Upper lobe of left lung (tissue), 6 donors: ENCODE measurements at regions not wholly inside any gene's neighbourhood (a gene's known extent, or its start where the extent isn't known, plus 50 kb on each side); places are given as distances from the start of the nearest gene placed in this dataset.

Source experiments
- ATAC-seq, 2 donors: fragments of 200-7000 bp; cut with Tn5 transposase; one replicate each; pipeline ENCODE4 v1.9.1; 2022; ENCODE audit warnings: mild to moderate bottlenecking in 2 of 2, moderate library complexity in 2 of 2; ENCODE audit not compliant: low FRiP score in 2 of 2
- DNase-seq, 2 donors: peaks; one replicate each; pipeline ENCODE4 v3.0.0-alpha.2; 2019 to 2020
- H3K27ac ChIP-seq, 4 donors: fragments of 200-600 bp; sonication (generic); one replicate each; pipeline ENCODE4 v1.5.1; 2016 to 2019
- H3K27me3 ChIP-seq, 4 donors: fragments of 200-600 bp; sonication (generic); one replicate each; pipeline ENCODE4 v1.5.1; 2017 to 2019
- H3K36me3 ChIP-seq, 4 donors: fragments of 200-600 bp; sonication (generic); one replicate each; pipeline ENCODE4 v1.5.1; 2016 to 2019
- H3K4me1 ChIP-seq, 4 donors: fragments of 200-600 bp; sonication (generic); one replicate each; pipeline ENCODE4 v1.5.1; 2018 to 2019
- H3K4me3 ChIP-seq, 4 donors: fragments of 200-600 bp; sonication (generic); one replicate each; pipeline ENCODE4 v1.5.1; 2017 to 2019; ENCODE audit warnings: mild to moderate bottlenecking in 2 of 4, moderate library complexity in 1 of 4
- H3K9me3 ChIP-seq, 4 donors: fragments of 200-600 bp; sonication (generic); one replicate each; pipeline ENCODE4 v1.5.1; 2018 to 2019
- CTCF ChIP-seq, 6 experiments: fragments of 450-650 bp in 4 of 6; fragments of 200-600 bp in 2 of 6; sonication (generic) in 2 of 6; IDR thresholded peaks; one replicate each; pipeline ENCODE4 v1.5.1; 2016 to 2019; ENCODE audit warnings: antibody characterized with exemption in 6 of 6
- EP300 ChIP-seq, 4 donors: sonication (generic); formaldehyde crosslinking; IDR thresholded peaks; one replicate each; pipeline ENCODE4 v1.5.1; 2017; ENCODE audit warnings: antibody characterized with exemption in 4 of 4, control low read depth in 2 of 4
- POLR2A ChIP-seq, 4 donors: fragments of 450-650 bp; IDR thresholded peaks; one replicate each; pipeline ENCODE4 v1.5.1; 2016 to 2017; ENCODE audit warnings: antibody characterized with exemption in 4 of 4, mild to moderate bottlenecking in 2 of 4
- POLR2AphosphoS5 ChIP-seq, 2 donors: sonication (generic); formaldehyde crosslinking; IDR thresholded peaks; one replicate each; pipeline ENCODE4 v1.5.1; 2017; ENCODE audit warnings: antibody characterized with exemption in 2 of 2
- WGBS, 2 donors: methylation state at CpG; one replicate each; pipeline ENCODE4 v1.1.5; 2017 to 2018; 5-methylcytosine and 5-hydroxymethylcytosine counted together
- donor health status: DM: no; HTN: no; CAD: no; lungs with moderate emphysema.
- donor health status: DM: no; HTN: yes; CAD: no; lungs with severe emphysema.

DNA sequence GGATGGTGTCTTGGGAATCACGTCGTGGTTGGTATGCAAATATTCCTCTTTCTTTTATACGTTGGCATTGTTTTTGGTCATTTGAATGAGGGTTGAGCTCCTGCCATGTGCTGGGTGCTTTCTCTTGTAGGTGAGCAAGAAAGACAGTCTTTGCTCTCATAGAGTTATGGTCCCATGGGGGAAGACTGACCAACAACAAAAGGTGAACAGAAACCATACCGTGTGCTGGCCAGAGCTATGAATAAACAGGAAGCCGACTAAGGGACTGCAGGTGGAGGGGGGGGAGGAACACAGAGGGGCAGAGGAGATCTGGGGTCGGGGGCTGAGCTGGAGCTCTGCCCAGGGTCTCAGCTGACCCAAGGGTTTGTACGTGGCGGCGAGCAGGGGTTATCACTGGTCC, 245.3 kb downstream of the CTTN start:
- TF ChIP-seq CTCF (IDR thresholded peaks at IDR 0.05), result no peak
- TF ChIP-seq EP300 (IDR thresholded peaks at IDR 0.05), result no peak
- no peak for TF ChIP-seq POLR2A (IDR thresholded peaks at IDR 0.05)
- no peak for TF ChIP-seq POLR2AphosphoS5 (IDR thresholded peaks at IDR 0.05)
- DNase-seq (no peak), ATAC-seq (no peak)
- H3K36me3 ChIP-seq, result no peaks in the 10 kb centered on the region
- H3K4me3 ChIP-seq, result no peak overlapping the region
- H3K27ac ChIP-seq, result no peak overlapping the region
- no peaks in the 10 kb centered on the region for H3K27me3 ChIP-seq
- WGBS, 2 donors, result 57 to 62% methylated on average over 9 of the region's 9 CpGs
- H3K9me3 ChIP-seq, result no peaks in the 10 kb centered on the region
- no peaks in the 10 kb centered on the region for H3K4me1 ChIP-seq

- DNase-seq, result no peak
- Histone ChIP-seq H3K4me3 (no peak overlapping the region), H3K27ac (no peak overlapping the region), H3K27me3 (no peaks in the 10 kb centered on the region), H3K4me1 (no peaks in the 10 kb centered on the region), H3K9me3 (no peaks in the 10 kb centered on the region), H3K36me3 (no peaks in the 10 kb centered on the region)
- no peak for TF ChIP-seq POLR2A (IDR thresholded peaks at IDR 0.05)
- no peak for TF ChIP-seq CTCF (IDR thresholded peaks at IDR 0.05)
- no peak for TF ChIP-seq EP300 (IDR thresholded peaks at IDR 0.05)
- TF ChIP-seq POLR2AphosphoS5 (IDR thresholded peaks at IDR 0.05), result no peak
- WGBS, 2 donors, result 64 to 67% methylated on average over 9 to 15 of the region's 15 CpGs
- no peak for ATAC-seq
Measured at GRCh38 chr11:70644343-70645060, 246.2 kb downstream of the CTTN start.

- Histone ChIP-seq H3K36me3 (no peaks in the 10 kb centered on the region), H3K4me1 (no peaks in the 10 kb centered on the region), H3K9me3 (no peaks in the 10 kb centered on the region), H3K4me3 (no peak overlapping the region), H3K27me3 (no peaks in the 10 kb centered on the region), H3K27ac (no peak overlapping the region)
- TF ChIP-seq POLR2AphosphoS5 (IDR thresholded peaks at IDR 0.05), result no peak
- TF ChIP-seq POLR2A (IDR thresholded peaks at IDR 0.05), result no peak
- no peak for TF ChIP-seq CTCF (IDR thresholded peaks at IDR 0.05)
- TF ChIP-seq EP300 (IDR thresholded peaks at IDR 0.05), result no peak
- ATAC-seq (no peak), DNase-seq (no peak)
- WGBS, 2 donors, result 74 to 82% methylated on average over 5 to 9 of the region's 9 CpGs
Measured at GRCh38 chr11:70645537-70645936, 247.2 kb downstream of the CTTN start.

GRCh38 chr11:70646272-70647049, 248.1 kb downstream of the CTTN start:
- DNase-seq (no peak), ATAC-seq (no peak)
- no peak overlapping the region for H3K27ac ChIP-seq
- no peaks in the 10 kb centered on the region for H3K9me3 ChIP-seq
- H3K4me1 ChIP-seq, result no peaks in the 10 kb centered on the region
- 75 to 77% methylated on average over 6 of the region's 6 CpGs for WGBS, 2 donors
- TF ChIP-seq CTCF (IDR thresholded peaks at IDR 0.05), result no peak
- TF ChIP-seq EP300 (IDR thresholded peaks at IDR 0.05), result no peak
- TF ChIP-seq POLR2A (IDR thresholded peaks at IDR 0.05), result no peak
- no peak for TF ChIP-seq POLR2AphosphoS5 (IDR thresholded peaks at IDR 0.05)
- no peaks in the 10 kb centered on the region for H3K36me3 ChIP-seq
- H3K4me3 ChIP-seq, result no peak overlapping the region
- H3K27me3 ChIP-seq, result no peaks in the 10 kb centered on the region
